Loucy (cell line): ENCODE measurements at regions not wholly inside any gene's neighbourhood (a gene's known extent, or its start where the extent isn't known, plus 50 kb on each side); places are given as distances from the start of the nearest gene placed in this dataset.

ENCODE experiments used
- H2AFZ ChIP-seq: fragments of 200-600 bp; sonication (generic); 2 replicates; pipeline ENCODE4 v1.6.0; 2016; ENCODE audit warnings: antibody characterized with exemption, mild to moderate bottlenecking, low read length, moderate library complexity
- H3F3A ChIP-seq: fragments of 200-600 bp; 2 replicates; pipeline ENCODE4 v1.6.0; 2016; ENCODE audit warnings: antibody characterized with exemption, low read depth, mild to moderate bottlenecking
- H3K27me3 ChIP-seq: fragments of 200-600 bp; sonication (generic); 2 replicates; pipeline ENCODE4 v1.6.1; 2014; ENCODE audit warnings: low read length, mild to moderate bottlenecking; ENCODE audit not compliant: insufficient read depth, poor library complexity, severe bottlenecking
- H3K36me3 ChIP-seq: fragments of 200-600 bp; sonication (generic); 2 replicates; pipeline ENCODE4 v1.6.1; 2016; ENCODE audit warnings: low read length; ENCODE audit not compliant: insufficient read depth
- H3K4me1 ChIP-seq: fragments of 200-600 bp; sonication (generic); 2 replicates; pipeline ENCODE4 v1.5.1; 2014; ENCODE audit warnings: low read length, mild to moderate bottlenecking; ENCODE audit not compliant: insufficient read depth, poor library complexity, severe bottlenecking
- H3K4me2 ChIP-seq: fragments of 200-600 bp; sonication (generic); 2 replicates; pipeline ENCODE4 v1.6.0; 2014; ENCODE audit warnings: antibody characterized with exemption, low read length, low read depth, mild to moderate bottlenecking; ENCODE audit not compliant: poor library complexity, severe bottlenecking
- H3K4me3 ChIP-seq: fragments of 200-600 bp; sonication (generic); 2 replicates; pipeline ENCODE4 v1.5.1; 2014; ENCODE audit warnings: low read length, mild to moderate bottlenecking, mixed read lengths; ENCODE audit not compliant: poor library complexity, severe bottlenecking
- H3K79me2 ChIP-seq: fragments of 200-600 bp; sonication (generic); 2 replicates; pipeline ENCODE4 v1.6.1; 2014; ENCODE audit warnings: low read length; ENCODE audit not compliant: insufficient read depth
- H3K9ac ChIP-seq: fragments of 200-600 bp; sonication (generic); 2 replicates; pipeline ENCODE4 v1.6.0; 2014; ENCODE audit warnings: mild to moderate bottlenecking, low read depth, low read length, moderate library complexity; ENCODE audit not compliant: poor library complexity, severe bottlenecking
- H3K9me2 ChIP-seq: fragments of 200-600 bp; sonication (generic); replicated peaks from 2 replicates; pipeline ENCODE4 v1.6.1; 2016; ENCODE audit warnings: low read depth, low read length, mixed read lengths
- H3K9me3 ChIP-seq: fragments of 200-600 bp; sonication (generic); 2 replicates; pipeline ENCODE4 v1.6.1; 2014; ENCODE audit warnings: mild to moderate bottlenecking, antibody characterized with exemption, low read length, low read depth; ENCODE audit not compliant: insufficient read depth
- H4K20me1 ChIP-seq: fragments of 200-600 bp; sonication (generic); 2 replicates; pipeline ENCODE4 v1.6.0; 2014; ENCODE audit warnings: antibody characterized with exemption, low read length, mild to moderate bottlenecking; ENCODE audit not compliant: insufficient read depth, poor library complexity, severe bottlenecking
- EZH2phosphoT487 ChIP-seq: fragments of 200-600 bp; IDR thresholded peaks from 2 replicates; pipeline ENCODE4 v1.6.1; 2018; ENCODE audit warnings: antibody characterized with exemption, mild to moderate bottlenecking, moderate library complexity, borderline replicate concordance
- TF ChIP-seq, protein P1 (sequence below): fragments of 200-600 bp; sonication (generic); conservative IDR thresholded peaks from 2 replicates; pipeline ENCODE4 v1.5.1; 2014; ENCODE audit warnings: mild to moderate bottlenecking, antibody characterized with exemption, low read length

DNA sequence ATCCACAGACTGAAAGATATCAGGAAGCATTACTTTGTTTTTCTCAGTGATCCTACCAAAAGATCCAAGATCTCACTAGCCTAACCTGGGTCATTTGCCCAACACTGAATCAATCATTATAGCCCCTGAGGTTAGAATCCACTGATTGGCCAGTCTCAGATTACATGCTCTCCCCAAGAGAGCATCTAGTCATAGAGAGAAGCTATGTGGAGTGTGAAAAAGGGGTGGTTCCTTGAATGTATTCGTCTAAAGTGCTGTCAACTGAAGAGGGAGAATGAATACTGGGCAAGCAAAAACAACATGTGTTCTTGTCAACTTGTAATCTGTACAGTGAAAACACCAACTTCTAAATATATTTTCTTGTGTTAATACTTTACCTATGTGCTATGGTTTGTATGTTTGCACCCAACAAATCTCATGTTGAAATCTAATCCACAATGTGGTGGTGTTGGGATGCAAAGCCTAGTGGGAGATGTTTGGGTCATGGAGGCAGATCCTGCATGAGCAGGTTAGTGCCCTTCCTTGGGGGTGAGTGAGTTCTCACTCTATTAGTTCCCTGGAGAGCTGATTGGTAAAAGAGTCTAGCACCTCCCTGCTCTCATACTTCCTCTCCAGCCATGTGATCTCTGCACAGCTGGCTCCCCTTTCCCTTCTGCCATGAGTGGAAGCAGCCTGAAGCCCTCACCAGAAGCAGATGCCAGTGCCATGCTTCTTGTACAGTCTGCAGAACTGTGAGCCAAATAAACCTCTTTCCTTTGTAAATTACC lies 60.3 kb upstream of the PJA2 start:
- Histone ChIP-seq H2AFZ (no peak overlapping the region), H3K4me1 (no peaks in the 10 kb centered on the region), H4K20me1 (no peaks in the 10 kb centered on the region), H3K9ac (no peak overlapping the region), H3K9me3 (no peaks in the 10 kb centered on the region), H3K36me3 (no peaks in the 10 kb centered on the region), H3K27me3 (no peaks in the 10 kb centered on the region), H3K9me2 (no peaks in the 10 kb centered on the region), H3K4me2 (no peak overlapping the region), H3K79me2 (no peaks in the 10 kb centered on the region), H3K4me3 (no peak overlapping the region), H3F3A (no peaks in the 10 kb centered on the region)
- TF ChIP-seq, protein P1, sequence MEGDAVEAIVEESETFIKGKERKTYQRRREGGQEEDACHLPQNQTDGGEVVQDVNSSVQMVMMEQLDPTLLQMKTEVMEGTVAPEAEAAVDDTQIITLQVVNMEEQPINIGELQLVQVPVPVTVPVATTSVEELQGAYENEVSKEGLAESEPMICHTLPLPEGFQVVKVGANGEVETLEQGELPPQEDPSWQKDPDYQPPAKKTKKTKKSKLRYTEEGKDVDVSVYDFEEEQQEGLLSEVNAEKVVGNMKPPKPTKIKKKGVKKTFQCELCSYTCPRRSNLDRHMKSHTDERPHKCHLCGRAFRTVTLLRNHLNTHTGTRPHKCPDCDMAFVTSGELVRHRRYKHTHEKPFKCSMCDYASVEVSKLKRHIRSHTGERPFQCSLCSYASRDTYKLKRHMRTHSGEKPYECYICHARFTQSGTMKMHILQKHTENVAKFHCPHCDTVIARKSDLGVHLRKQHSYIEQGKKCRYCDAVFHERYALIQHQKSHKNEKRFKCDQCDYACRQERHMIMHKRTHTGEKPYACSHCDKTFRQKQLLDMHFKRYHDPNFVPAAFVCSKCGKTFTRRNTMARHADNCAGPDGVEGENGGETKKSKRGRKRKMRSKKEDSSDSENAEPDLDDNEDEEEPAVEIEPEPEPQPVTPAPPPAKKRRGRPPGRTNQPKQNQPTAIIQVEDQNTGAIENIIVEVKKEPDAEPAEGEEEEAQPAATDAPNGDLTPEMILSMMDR: no peak

DNA sequence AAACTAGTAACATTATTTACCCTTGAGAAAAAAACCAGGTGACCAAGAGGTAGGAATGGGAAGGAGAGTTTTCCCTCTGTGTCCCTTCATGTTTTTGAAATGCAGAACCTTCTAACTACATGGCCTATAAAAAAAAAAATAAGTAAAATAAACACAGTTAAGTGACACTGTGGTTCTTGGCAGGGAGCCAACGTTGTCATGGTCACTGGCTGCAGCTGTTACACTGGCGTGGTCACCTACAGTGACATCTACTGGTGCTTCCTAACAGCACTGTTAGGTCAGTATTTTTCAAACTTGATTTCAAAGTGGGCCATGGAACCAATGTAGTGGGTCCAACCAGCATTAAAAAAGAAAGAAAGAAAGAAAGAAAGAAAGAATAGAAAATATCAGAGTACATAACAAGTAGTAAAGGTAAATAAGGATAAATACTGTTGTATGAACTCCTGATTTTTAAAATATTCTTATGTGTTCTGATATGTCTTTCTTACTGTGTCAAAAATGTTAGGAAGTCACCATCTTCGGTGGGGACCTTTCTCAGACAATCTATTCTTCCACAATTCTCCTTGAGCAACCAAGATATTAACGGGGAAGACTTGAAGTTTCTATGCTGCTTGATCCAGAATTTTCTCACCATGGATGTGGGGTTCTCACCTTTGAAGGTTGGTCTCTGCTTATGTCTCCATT lies 59.1 kb upstream of the PJA2 start:
- H3K4me1 ChIP-seq: no peaks in the 10 kb centered on the region
- no peak overlapping the region for H3K4me3 ChIP-seq
- no peaks in the 10 kb centered on the region for H3F3A ChIP-seq
- no peaks in the 10 kb centered on the region for H3K79me2 ChIP-seq
- no peak overlapping the region for H3K4me2 ChIP-seq
- H4K20me1 ChIP-seq: no peaks in the 10 kb centered on the region
- H3K36me3 ChIP-seq: no peaks in the 10 kb centered on the region
- no peaks in the 10 kb centered on the region for H3K27me3 ChIP-seq
- H2AFZ ChIP-seq: no peak overlapping the region
- H3K9me2 ChIP-seq: no peaks in the 10 kb centered on the region
- H3K9me3 ChIP-seq: no peaks in the 10 kb centered on the region
- TF ChIP-seq, protein P1: peak; percentile 65
- TF ChIP-seq EZH2phosphoT487: no peak
- no peak overlapping the region for H3K9ac ChIP-seq

DNA sequence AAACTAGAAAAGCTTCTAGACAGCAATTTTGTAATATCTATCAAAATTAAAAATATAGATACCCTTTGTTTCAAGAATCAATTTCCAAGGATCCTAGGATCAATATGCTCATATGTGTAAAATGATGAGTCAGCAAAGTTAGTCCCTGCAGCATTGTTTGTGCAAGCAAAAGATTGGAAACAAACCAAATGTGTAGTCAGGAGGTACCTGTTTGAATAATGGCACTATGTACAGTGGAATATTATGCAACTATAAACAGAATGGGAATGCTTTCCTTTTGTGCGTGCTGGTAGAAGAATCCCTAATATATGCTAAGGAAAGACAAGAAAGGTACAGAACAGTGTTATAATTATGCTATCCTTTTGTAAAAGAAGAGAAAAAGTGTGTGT lies 58.5 kb upstream of the PJA2 start:
- H2AFZ ChIP-seq: no peak overlapping the region
- H3K9ac ChIP-seq: no peak overlapping the region
- H4K20me1 ChIP-seq: no peaks in the 10 kb centered on the region
- no peaks in the 10 kb centered on the region for H3K9me3 ChIP-seq
- no peaks in the 10 kb centered on the region for H3K36me3 ChIP-seq
- no peaks in the 10 kb centered on the region for H3F3A ChIP-seq
- no peak overlapping the region for H3K4me2 ChIP-seq
- H3K4me3 ChIP-seq: no peak overlapping the region
- no peaks in the 10 kb centered on the region for H3K27me3 ChIP-seq
- no peaks in the 10 kb centered on the region for H3K9me2 ChIP-seq
- no peaks in the 10 kb centered on the region for H3K79me2 ChIP-seq
- no peaks in the 10 kb centered on the region for H3K4me1 ChIP-seq
- no peak for TF ChIP-seq EZH2phosphoT487
- TF ChIP-seq, protein P1: no peak
